22Rv1 (cell line): ENCODE measurements at regions not wholly inside any gene's neighbourhood (a gene's known extent, or its start where the extent isn't known, plus 50 kb on each side); places are given as distances from the start of the nearest gene placed in this dataset.

Source experiments
- ZFX ChIP-seq: fragments of 450-650 bp; IDR thresholded peaks from 2 replicates; pipeline ENCODE4 v1.6.1; 2017; ENCODE audit warnings: antibody characterized with exemption, borderline replicate concordance
- TF ChIP-seq, protein P1 (sequence below): fragments of 450-650 bp; IDR thresholded peaks from 2 replicates; pipeline ENCODE4 v1.5.1; 2017; ENCODE audit warnings: mild to moderate bottlenecking

DNA sequence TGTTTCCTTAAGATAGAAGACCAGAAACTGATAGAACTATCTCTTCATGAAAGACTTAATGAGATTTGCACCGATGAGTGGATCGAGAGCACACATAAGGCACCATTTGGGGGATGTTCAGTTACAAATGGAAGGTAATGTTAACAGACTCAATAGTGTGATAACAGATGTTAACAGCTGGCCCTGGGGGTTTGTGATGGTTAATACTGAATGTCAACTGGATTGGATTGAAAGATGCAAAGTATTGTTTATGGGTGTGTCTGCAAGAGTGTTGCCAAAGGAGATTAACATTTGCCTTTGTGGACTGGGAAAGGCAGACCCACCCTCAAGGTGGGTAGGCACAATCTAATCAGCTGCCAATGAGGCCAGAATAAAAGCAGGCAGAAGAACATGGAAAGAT is 130.5 kb upstream of the DGKB start:
- TF ChIP-seq, protein P1, sequence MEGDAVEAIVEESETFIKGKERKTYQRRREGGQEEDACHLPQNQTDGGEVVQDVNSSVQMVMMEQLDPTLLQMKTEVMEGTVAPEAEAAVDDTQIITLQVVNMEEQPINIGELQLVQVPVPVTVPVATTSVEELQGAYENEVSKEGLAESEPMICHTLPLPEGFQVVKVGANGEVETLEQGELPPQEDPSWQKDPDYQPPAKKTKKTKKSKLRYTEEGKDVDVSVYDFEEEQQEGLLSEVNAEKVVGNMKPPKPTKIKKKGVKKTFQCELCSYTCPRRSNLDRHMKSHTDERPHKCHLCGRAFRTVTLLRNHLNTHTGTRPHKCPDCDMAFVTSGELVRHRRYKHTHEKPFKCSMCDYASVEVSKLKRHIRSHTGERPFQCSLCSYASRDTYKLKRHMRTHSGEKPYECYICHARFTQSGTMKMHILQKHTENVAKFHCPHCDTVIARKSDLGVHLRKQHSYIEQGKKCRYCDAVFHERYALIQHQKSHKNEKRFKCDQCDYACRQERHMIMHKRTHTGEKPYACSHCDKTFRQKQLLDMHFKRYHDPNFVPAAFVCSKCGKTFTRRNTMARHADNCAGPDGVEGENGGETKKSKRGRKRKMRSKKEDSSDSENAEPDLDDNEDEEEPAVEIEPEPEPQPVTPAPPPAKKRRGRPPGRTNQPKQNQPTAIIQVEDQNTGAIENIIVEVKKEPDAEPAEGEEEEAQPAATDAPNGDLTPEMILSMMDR = no peak
- TF ChIP-seq ZFX = no peak
